ENCODE measurements at regions not wholly inside any gene's neighbourhood (a gene's known extent, or its start where the extent isn't known, plus 50 kb on each side); places are given as distances from the start of the nearest gene placed in this dataset.
A peak's percentile ranks its signal among the peaks of the same experiment; 100 is the strongest.

GRCh38 chr6:26294302-26294701 lies 70.7 kb upstream of the BTN3A2 start:
- TF ChIP-seq, protein P1, sequence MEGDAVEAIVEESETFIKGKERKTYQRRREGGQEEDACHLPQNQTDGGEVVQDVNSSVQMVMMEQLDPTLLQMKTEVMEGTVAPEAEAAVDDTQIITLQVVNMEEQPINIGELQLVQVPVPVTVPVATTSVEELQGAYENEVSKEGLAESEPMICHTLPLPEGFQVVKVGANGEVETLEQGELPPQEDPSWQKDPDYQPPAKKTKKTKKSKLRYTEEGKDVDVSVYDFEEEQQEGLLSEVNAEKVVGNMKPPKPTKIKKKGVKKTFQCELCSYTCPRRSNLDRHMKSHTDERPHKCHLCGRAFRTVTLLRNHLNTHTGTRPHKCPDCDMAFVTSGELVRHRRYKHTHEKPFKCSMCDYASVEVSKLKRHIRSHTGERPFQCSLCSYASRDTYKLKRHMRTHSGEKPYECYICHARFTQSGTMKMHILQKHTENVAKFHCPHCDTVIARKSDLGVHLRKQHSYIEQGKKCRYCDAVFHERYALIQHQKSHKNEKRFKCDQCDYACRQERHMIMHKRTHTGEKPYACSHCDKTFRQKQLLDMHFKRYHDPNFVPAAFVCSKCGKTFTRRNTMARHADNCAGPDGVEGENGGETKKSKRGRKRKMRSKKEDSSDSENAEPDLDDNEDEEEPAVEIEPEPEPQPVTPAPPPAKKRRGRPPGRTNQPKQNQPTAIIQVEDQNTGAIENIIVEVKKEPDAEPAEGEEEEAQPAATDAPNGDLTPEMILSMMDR (IDR thresholded peaks at IDR 0.05; ENCODE audit: insufficient read depth, low read depth, low read length): no peak
- no peak overlapping the region for H3K4me3 ChIP-seq (ENCODE audit: low read depth, low read length)
- no peak for DNase-seq (ENCODE audit: low read depth)

- H3K4me3 ChIP-seq (ENCODE audit: low read depth, low read length): no peak overlapping the region
- DNase-seq (ENCODE audit: low read depth): peak; percentile 82
- TF ChIP-seq, protein P1 (IDR thresholded peaks at IDR 0.05; ENCODE audit: insufficient read depth, low read depth, low read length): no peak
Measured at GRCh38 chr6:26295691-26296555, 69.1 kb upstream of the BTN3A2 start.

DNA sequence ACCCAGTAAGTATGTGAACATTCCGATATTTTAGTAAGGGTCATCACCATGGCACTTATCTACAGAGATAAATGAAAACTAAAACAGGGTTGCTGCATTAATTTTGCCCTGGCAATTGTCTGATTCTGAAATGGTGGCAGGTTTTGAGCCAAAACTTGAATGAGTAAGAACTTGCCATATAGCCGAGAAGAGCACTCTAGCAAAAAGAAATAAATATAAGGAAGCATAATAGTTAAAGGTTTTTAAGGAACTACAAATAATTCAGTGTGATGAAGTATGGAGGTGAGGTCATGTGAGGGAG lies 68.5 kb upstream of the BTN3A2 start:
- TF ChIP-seq, protein P1 (IDR thresholded peaks at IDR 0.05; ENCODE audit: insufficient read depth, low read depth, low read length): no peak

DNA sequence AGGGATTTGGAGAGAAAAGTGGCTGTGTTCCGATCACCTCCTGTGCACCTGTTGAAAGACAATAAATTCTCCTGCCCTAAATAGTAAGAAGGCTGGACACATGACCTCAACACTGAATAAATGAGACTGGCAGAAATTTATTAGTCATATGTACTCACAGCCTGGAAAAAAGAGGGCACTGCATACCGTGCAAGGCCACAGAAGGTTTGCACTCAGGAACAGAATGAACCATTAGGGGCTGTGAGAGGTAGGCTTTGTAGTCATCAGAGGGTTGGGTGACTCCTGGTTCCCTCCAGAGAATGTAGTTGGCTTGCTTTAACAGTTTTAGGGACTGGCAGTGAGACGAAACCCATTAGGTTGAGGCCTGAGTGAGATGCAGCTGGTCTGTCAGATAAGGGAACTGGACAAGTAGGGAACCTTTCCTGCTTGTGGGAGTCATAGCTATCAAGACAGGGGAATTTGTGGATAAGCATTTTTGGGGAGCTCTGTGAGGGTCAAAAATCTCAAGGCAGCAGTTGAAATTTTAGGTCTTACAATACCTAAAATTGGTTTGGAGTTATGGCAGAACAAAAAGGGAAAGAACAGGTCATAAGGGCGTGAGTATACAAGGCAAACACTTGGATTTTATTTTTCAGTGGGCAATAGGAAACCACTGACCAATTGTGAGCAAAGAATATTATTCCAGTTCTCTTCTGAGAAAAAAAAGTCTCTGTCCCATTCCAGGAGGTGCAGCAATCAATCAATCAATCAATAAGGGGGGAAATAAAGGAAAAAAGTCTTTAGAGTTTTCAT lies 67.9 kb upstream of the BTN3A2 start:
- TF ChIP-seq, protein P1 (IDR thresholded peaks at IDR 0.05; ENCODE audit: insufficient read depth, low read depth, low read length): no peak
- H3K4me3 ChIP-seq (ENCODE audit: low read depth, low read length): no peak overlapping the region
- peak; percentile 19 for DNase-seq (ENCODE audit: low read depth)

More for the DNA sequence above, 68.5 kb upstream of the BTN3A2 start:
- no peak overlapping the region for H3K4me3 ChIP-seq (ENCODE audit: low read depth, low read length)
- DNase-seq (ENCODE audit: low read depth): no peak

DNA sequence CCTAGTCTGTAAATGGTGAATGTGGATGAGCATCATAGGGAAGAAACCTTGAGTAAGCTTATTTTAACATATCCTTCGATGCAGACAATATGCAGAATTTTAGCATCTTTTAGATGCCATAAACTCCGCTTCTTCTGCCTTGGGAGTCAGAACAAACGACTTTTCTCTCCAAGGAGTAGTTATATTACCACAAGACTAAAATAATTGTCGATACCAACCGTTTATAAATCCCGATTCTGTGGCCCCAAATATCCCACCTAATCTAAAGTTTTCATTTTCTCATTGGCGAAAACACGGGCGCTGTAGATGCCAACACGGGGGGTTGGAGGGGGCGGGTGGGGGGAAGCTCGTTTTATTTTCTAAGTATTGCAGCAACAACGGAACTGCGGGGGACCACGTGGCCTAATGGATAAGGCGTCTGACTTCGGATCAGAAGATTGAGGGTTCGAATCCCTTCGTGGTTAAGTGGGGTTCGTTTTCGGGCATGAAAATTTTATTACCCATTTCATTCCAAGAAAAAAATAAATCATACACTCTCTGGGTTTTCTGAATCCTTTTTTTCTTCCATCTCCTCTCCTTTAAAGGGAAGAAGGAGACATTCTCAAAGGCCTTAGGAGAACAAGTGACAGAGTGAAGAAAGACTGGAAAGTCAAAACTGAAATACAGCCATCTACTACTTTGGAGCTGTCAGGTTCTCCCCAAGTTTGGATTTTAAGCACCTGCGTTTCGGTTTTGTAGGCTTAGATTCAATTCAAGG lies 65.5 kb upstream of the BTN3A2 start:
- H3K4me3 ChIP-seq (ENCODE audit: low read depth, low read length): no peak overlapping the region
- TF ChIP-seq, protein P1 (IDR thresholded peaks at IDR 0.05; ENCODE audit: insufficient read depth, low read depth, low read length): no peak
- no peak for DNase-seq (ENCODE audit: low read depth)

DNA sequence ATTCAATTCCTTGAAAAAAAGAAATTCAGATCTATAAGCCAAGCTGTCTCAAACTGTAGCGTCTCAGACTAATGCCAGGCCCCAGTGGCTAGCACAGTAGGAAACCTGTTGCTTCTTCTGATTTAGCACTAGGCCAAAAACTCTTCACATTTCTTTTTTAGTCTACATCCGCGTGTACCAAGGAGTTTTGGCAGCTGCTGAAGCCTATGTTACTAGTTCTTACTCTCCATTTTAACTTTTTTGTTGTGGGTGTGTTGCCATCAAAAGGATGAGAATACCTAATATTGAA lies 65.0 kb upstream of the BTN3A2 start:
- DNase-seq (ENCODE audit: low read depth): no peak

More for the DNA sequence above, 65.0 kb upstream of the BTN3A2 start:
- no peak overlapping the region for H3K4me3 ChIP-seq (ENCODE audit: low read depth, low read length)
- TF ChIP-seq, protein P1 (IDR thresholded peaks at IDR 0.05; ENCODE audit: insufficient read depth, low read depth, low read length): no peak
